Bronchial epithelial cell (primary cell): ENCODE measurements at regions not wholly inside any gene's neighbourhood (a gene's known extent, or its start where the extent isn't known, plus 50 kb on each side); places are given as distances from the start of the nearest gene placed in this dataset.

Source experiments
- DNase-seq: peaks from one replicate; pipeline ENCODE4 v3.0.0-alpha.2; 2010; ENCODE audit warnings: low read depth
- FAIRE-seq: peaks from 2 replicates; lab custom pipeline; 2011; peaks lifted over from hg19 to GRCh38; lab: Jason Lieb, UNC
- H3K27me3 ChIP-seq: 2 replicates; pipeline ENCODE4 v1.5.1; 2011; ENCODE audit warnings: low read length; ENCODE audit not compliant: control insufficient read depth, insufficient read depth
- H3K36me3 ChIP-seq: 2 replicates; pipeline ENCODE4 v1.5.1; 2011; ENCODE audit warnings: low read length; ENCODE audit not compliant: control insufficient read depth, insufficient read depth
- H3K4me3 ChIP-seq: 2 replicates; pipeline ENCODE4 v1.5.1; 2011; ENCODE audit warnings: mild to moderate bottlenecking, low read depth, low read length, control low read depth
- CTCF ChIP-seq: IDR thresholded peaks from 2 replicates; pipeline ENCODE4 v1.5.1; 2011; ENCODE audit warnings: mild to moderate bottlenecking, moderate library complexity, low read length, control low read depth, inconsistent platforms; ENCODE audit not compliant: insufficient read depth, severe bottlenecking

- DNase-seq = no peak
- Histone ChIP-seq H3K36me3 (no peaks in the 10 kb centered on the region), H3K4me3 (no peak overlapping the region), H3K27me3 (no peaks in the 10 kb centered on the region)
- no peak for FAIRE-seq
- TF ChIP-seq CTCF = no peak
These were observed 836.5 kb upstream of the SEMA6D start for GRCh38 chr15:46880791-46881190.

- Histone ChIP-seq H3K4me3 (no peak overlapping the region), H3K36me3 (no peaks in the 10 kb centered on the region), H3K27me3 (no peaks in the 10 kb centered on the region)
- no peak for TF ChIP-seq CTCF
- DNase-seq (peak; percentile 80), FAIRE-seq (no peak)
These were observed 824.6 kb upstream of the SEMA6D start for GRCh38 chr15:46892621-46893160.

- DNase-seq = no peak
- TF ChIP-seq CTCF = no peak
- Histone ChIP-seq H3K36me3 (no peaks in the 10 kb centered on the region), H3K4me3 (no peak overlapping the region), H3K27me3 (no peaks in the 10 kb centered on the region)
- FAIRE-seq = no peak
These were observed 822.7 kb upstream of the SEMA6D start for GRCh38 chr15:46894644-46895043.

GRCh38 chr15:46897266-46897665 lies 820.0 kb upstream of the SEMA6D start:
- DNase-seq (no peak), FAIRE-seq (no peak)
- H3K36me3 ChIP-seq = no peaks in the 10 kb centered on the region
- no peak for TF ChIP-seq CTCF
- H3K4me3 ChIP-seq = no peak overlapping the region
- H3K27me3 ChIP-seq = no peaks in the 10 kb centered on the region

GRCh38 chr15:46901001-46901400 lies 816.3 kb upstream of the SEMA6D start:
- DNase-seq = peak; percentile 37
- no peak for TF ChIP-seq CTCF
- H3K4me3 ChIP-seq = no peak overlapping the region
- FAIRE-seq = no peak
- H3K36me3 ChIP-seq = no peaks in the 10 kb centered on the region
- no peaks in the 10 kb centered on the region for H3K27me3 ChIP-seq

GRCh38 chr15:46917721-46918252 lies 799.5 kb upstream of the SEMA6D start:
- no peak for TF ChIP-seq CTCF
- no peak overlapping the region for H3K4me3 ChIP-seq
- no peaks in the 10 kb centered on the region for H3K27me3 ChIP-seq
- DNase-seq (no peak), FAIRE-seq (no peak)
- H3K36me3 ChIP-seq = no peaks in the 10 kb centered on the region
